Vagina (tissue), 2 donors: ENCODE measurements at regions not wholly inside any gene's neighbourhood (a gene's known extent, or its start where the extent isn't known, plus 50 kb on each side); places are given as distances from the start of the nearest gene placed in this dataset.

Experiments used
- DNase-seq, 2 donors: peaks; one replicate each; pipeline ENCODE4 v3.0.0-alpha.2; 2017; ENCODE audit errors: extremely low spot score in 2 of 2
- H3K27ac ChIP-seq: fragments of 200-600 bp; sonication (generic); one replicate; pipeline ENCODE4 v1.5.1; 2019
- H3K27me3 ChIP-seq: fragments of 200-600 bp; sonication (generic); one replicate; pipeline ENCODE4 v1.5.1; 2019
- H3K36me3 ChIP-seq, 2 donors: fragments of 200-600 bp; sonication (generic); one replicate each; pipeline ENCODE4 v1.5.1; 2017 to 2019
- H3K4me1 ChIP-seq: fragments of 200-600 bp; sonication (generic); one replicate; pipeline ENCODE4 v1.5.1; 2019
- H3K4me3 ChIP-seq, 2 donors: fragments of 200-600 bp; sonication (generic); 1 replicate in 1 of 2; 2 replicates in 1 of 2; pipeline ENCODE4 v1.5.1; 2016 to 2019
- H3K9me3 ChIP-seq: fragments of 200-600 bp; sonication (generic); one replicate; pipeline ENCODE4 v1.5.1; 2019
- CTCF ChIP-seq, 3 experiments: fragments of 450-650 bp in 2 of 3; fragments of 200-600 bp in 1 of 3; sonication (generic) in 1 of 3; IDR thresholded peaks; one replicate each; pipeline ENCODE4 v1.5.1; 2017 to 2019; ENCODE audit warnings: antibody characterized with exemption in 3 of 3, mild to moderate bottlenecking in 2 of 3, moderate library complexity in 2 of 3
- POLR2A ChIP-seq, 2 donors: fragments of 450-650 bp; IDR thresholded peaks; one replicate each; pipeline ENCODE4 v1.6.1; 2017; ENCODE audit warnings: antibody characterized with exemption in 2 of 2, mild to moderate bottlenecking in 2 of 2, moderate library complexity in 2 of 2
- POLR2AphosphoS5 ChIP-seq, 2 donors: sonication (generic); formaldehyde crosslinking; IDR thresholded peaks; one replicate each; pipeline ENCODE4 v1.9.0; 2017; ENCODE audit warnings: antibody characterized with exemption in 2 of 2, mild to moderate bottlenecking in 2 of 2, low read depth in 1 of 2; ENCODE audit not compliant: insufficient read depth in 1 of 2
- intact Hi-C: fragments of 100-400 bp; cut with DNase I; formaldehyde crosslinking; loops from one replicate; pipeline ENCODE4 v1.15.1; 2023

GRCh38 chr4:30929649-30930048, 209.5 kb downstream of the PCDH7 start:
- intact Hi-C loops, result no loop called here

GRCh38 chr4:30930276-30930675, 210.1 kb downstream of the PCDH7 start:
- TF ChIP-seq POLR2A (IDR thresholded peaks at IDR 0.05), result no peak
- no peak for TF ChIP-seq CTCF (IDR thresholded peaks at IDR 0.05)
- TF ChIP-seq POLR2AphosphoS5 (IDR thresholded peaks at IDR 0.05; ENCODE audit: insufficient read depth in 1 of 2, low read depth in 1 of 2), result no peak
- no peak for DNase-seq
- Histone ChIP-seq H3K4me1 (no peaks in the 10 kb centered on the region), H3K27me3 (no peaks in the 10 kb centered on the region), H3K27ac (no peak overlapping the region), H3K36me3 (no peaks in the 10 kb centered on the region), H3K9me3 (no peaks in the 10 kb centered on the region), H3K4me3 (no peak overlapping the region)
- intact Hi-C loops, result no loop called here

More at GRCh38 chr4:30929649-30930048, 209.5 kb downstream of the PCDH7 start:
- no peak for DNase-seq
- Histone ChIP-seq H3K36me3 (no peaks in the 10 kb centered on the region), H3K27me3 (no peaks in the 10 kb centered on the region), H3K4me3 (no peak overlapping the region), H3K9me3 (no peaks in the 10 kb centered on the region), H3K27ac (no peak overlapping the region), H3K4me1 (no peaks in the 10 kb centered on the region)
- TF ChIP-seq POLR2A (IDR thresholded peaks at IDR 0.05) (no peak), POLR2AphosphoS5 (IDR thresholded peaks at IDR 0.05; ENCODE audit: insufficient read depth in 1 of 2, low read depth in 1 of 2) (no peak), CTCF (IDR thresholded peaks at IDR 0.05) (no peak)

- Histone ChIP-seq H3K4me1 (no peaks in the 10 kb centered on the region), H3K9me3 (no peaks in the 10 kb centered on the region), H3K27ac (no peak overlapping the region), H3K27me3 (no peaks in the 10 kb centered on the region), H3K36me3 (no peaks in the 10 kb centered on the region), H3K4me3 (no peak overlapping the region)
- no peak for DNase-seq
- intact Hi-C loops, result no loop called here
- no peak for TF ChIP-seq POLR2AphosphoS5 (IDR thresholded peaks at IDR 0.05; ENCODE audit: insufficient read depth in 1 of 2, low read depth in 1 of 2)
- no peak for TF ChIP-seq CTCF (IDR thresholded peaks at IDR 0.05)
- no peak for TF ChIP-seq POLR2A (IDR thresholded peaks at IDR 0.05)
These were observed 212.4 kb downstream of the PCDH7 start for GRCh38 chr4:30932581-30932980.

GRCh38 chr4:30939069-30939468, 218.9 kb downstream of the PCDH7 start:
- no peak for DNase-seq
- H3K9me3 ChIP-seq, result no peaks in the 10 kb centered on the region
- no peaks in the 10 kb centered on the region for H3K4me1 ChIP-seq
- no peak overlapping the region for H3K4me3 ChIP-seq
- H3K36me3 ChIP-seq, result no peaks in the 10 kb centered on the region
- no peaks in the 10 kb centered on the region for H3K27me3 ChIP-seq
- H3K27ac ChIP-seq, result no peak overlapping the region
- intact Hi-C loops, result no loop called here
- TF ChIP-seq POLR2A (IDR thresholded peaks at IDR 0.05) (no peak), CTCF (IDR thresholded peaks at IDR 0.05) (no peak), POLR2AphosphoS5 (IDR thresholded peaks at IDR 0.05; ENCODE audit: insufficient read depth in 1 of 2, low read depth in 1 of 2) (no peak)

GRCh38 chr4:30939684-30940083, 219.5 kb downstream of the PCDH7 start:
- no peak overlapping the region for H3K4me3 ChIP-seq
- no peak for DNase-seq
- TF ChIP-seq POLR2AphosphoS5 (IDR thresholded peaks at IDR 0.05; ENCODE audit: insufficient read depth in 1 of 2, low read depth in 1 of 2) (no peak), CTCF (IDR thresholded peaks at IDR 0.05) (no peak), POLR2A (IDR thresholded peaks at IDR 0.05) (no peak)
- H3K27me3 ChIP-seq, result no peaks in the 10 kb centered on the region
- no peaks in the 10 kb centered on the region for H3K36me3 ChIP-seq
- H3K27ac ChIP-seq, result no peak overlapping the region
- H3K9me3 ChIP-seq, result no peaks in the 10 kb centered on the region
- no peaks in the 10 kb centered on the region for H3K4me1 ChIP-seq
- intact Hi-C loops, result no loop called here
